ENCODE measurements at regions not wholly inside any gene's neighbourhood (a gene's known extent, or its start where the extent isn't known, plus 50 kb on each side); places are given as distances from the start of the nearest gene placed in this dataset.

- DNase-seq, result no peak
Observed at GRCh38 chr10:113259576-113260226, 293.2 kb upstream of the HABP2 start.

GRCh38 chr10:113261161-113261560 is 291.7 kb upstream of the HABP2 start:
- DNase-seq, result no peak

- no peak for DNase-seq
Observed at GRCh38 chr10:113261611-113262091, 291.2 kb upstream of the HABP2 start.

- DNase-seq, result no peak
Observed at GRCh38 chr10:113263056-113263455, 289.8 kb upstream of the HABP2 start.

GRCh38 chr10:113264333-113265131 is 288.3 kb upstream of the HABP2 start:
- no peak for DNase-seq

GRCh38 chr10:113266147-113266546 is 286.7 kb upstream of the HABP2 start:
- DNase-seq, result no peak

- no peak for DNase-seq
Observed at GRCh38 chr10:113267619-113268562, 285.0 kb upstream of the HABP2 start.

GRCh38 chr10:113269333-113269732 is 283.5 kb upstream of the HABP2 start:
- DNase-seq, result no peak

GRCh38 chr10:113272511-113272910 is 280.3 kb upstream of the HABP2 start:
- no peak for DNase-seq

GRCh38 chr10:113273181-113274163 is 279.4 kb upstream of the HABP2 start:
- DNase-seq, result no peak

GRCh38 chr10:113274176-113274829 is 278.6 kb upstream of the HABP2 start:
- DNase-seq, result no peak

- no peak for DNase-seq
Observed at GRCh38 chr10:113278221-113278620, 274.6 kb upstream of the HABP2 start.

- no peak for DNase-seq
Observed at GRCh38 chr10:113278664-113279063, 274.2 kb upstream of the HABP2 start.

- DNase-seq, result no peak
Observed at GRCh38 chr10:113279262-113279661, 273.6 kb upstream of the HABP2 start.

GRCh38 chr10:113282564-113282963 is 270.3 kb upstream of the HABP2 start:
- no peak for DNase-seq

GRCh38 chr10:113283189-113283588 is 269.7 kb upstream of the HABP2 start:
- no peak for DNase-seq

GRCh38 chr10:113284635-113285034 is 268.2 kb upstream of the HABP2 start:
- DNase-seq, result no peak

- no peak for DNase-seq
Observed at GRCh38 chr10:113285305-113285704, 267.5 kb upstream of the HABP2 start.

- DNase-seq, result no peak
Observed at GRCh38 chr10:113287592-113287991, 265.3 kb upstream of the HABP2 start.

- DNase-seq, result no peak
Observed at GRCh38 chr10:113290137-113290536, 262.7 kb upstream of the HABP2 start.

GRCh38 chr10:113291413-113291812 is 261.4 kb upstream of the HABP2 start:
- DNase-seq, result no peak
